ENCODE measurements at regions not wholly inside any gene's neighbourhood (a gene's known extent, or its start where the extent isn't known, plus 50 kb on each side); places are given as distances from the start of the nearest gene placed in this dataset.

GRCh38 chr18:77984178-77984577 lies 734.5 kb downstream of the GALR1 start:
- no peak for TF ChIP-seq POLR2A (IDR thresholded peaks at IDR 0.05)
- TF ChIP-seq, protein P1, sequence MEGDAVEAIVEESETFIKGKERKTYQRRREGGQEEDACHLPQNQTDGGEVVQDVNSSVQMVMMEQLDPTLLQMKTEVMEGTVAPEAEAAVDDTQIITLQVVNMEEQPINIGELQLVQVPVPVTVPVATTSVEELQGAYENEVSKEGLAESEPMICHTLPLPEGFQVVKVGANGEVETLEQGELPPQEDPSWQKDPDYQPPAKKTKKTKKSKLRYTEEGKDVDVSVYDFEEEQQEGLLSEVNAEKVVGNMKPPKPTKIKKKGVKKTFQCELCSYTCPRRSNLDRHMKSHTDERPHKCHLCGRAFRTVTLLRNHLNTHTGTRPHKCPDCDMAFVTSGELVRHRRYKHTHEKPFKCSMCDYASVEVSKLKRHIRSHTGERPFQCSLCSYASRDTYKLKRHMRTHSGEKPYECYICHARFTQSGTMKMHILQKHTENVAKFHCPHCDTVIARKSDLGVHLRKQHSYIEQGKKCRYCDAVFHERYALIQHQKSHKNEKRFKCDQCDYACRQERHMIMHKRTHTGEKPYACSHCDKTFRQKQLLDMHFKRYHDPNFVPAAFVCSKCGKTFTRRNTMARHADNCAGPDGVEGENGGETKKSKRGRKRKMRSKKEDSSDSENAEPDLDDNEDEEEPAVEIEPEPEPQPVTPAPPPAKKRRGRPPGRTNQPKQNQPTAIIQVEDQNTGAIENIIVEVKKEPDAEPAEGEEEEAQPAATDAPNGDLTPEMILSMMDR (IDR thresholded peaks at IDR 0.05): no peak
